ENCODE measurements at regions not wholly inside any gene's neighbourhood (a gene's known extent, or its start where the extent isn't known, plus 50 kb on each side); places are given as distances from the start of the nearest gene placed in this dataset.

DNA sequence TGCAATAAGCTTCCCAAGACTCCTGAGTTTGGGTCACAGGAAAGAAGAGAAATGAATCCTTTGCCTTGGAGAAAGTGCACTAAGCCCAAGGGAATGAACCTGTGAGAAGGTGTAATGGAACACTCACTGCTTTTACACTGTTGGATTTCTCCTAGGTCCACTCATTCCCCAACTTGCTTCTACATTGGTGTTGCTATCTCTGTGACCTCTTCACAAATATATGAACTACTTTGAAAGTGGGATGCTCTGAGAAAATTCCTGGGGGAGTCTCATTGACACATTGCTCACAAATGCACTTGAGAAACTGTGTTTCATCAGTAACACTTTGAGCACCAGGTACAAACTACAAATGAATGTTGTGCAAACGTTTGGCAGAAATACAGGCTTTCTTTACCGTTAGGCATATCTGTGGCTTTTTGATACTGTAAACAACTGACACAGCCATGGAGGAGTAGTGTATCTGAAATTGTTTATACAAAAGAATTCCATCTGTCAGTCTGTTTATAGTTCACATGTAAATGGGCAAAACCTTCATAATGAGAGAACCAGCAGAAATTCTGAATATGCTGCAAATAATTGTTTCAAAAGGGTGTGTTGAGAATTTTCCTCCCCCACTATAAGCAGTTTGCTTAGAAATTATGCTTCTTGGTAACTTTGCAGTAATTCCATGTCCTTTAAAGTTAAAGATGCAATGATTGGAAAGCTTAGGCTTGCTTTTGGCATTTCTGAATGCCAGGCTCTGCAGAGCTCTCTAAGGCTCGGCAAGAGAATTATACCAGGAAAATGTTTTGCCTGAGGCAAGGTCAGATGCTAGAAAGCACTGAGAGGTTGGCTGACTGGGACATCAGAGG, 348.5 kb upstream of the DDHD1 start:
- Histone ChIP-seq H3K23ac (ENCODE audit: insufficient read length) (no peak overlapping the region), H3K4me3 (ENCODE audit: extremely low read depth in 1 of 4, insufficient read depth in 2 of 4, low read depth in 3 of 4, low read length in 4 of 4) (no peak overlapping the region), H3K4me2 (ENCODE audit: insufficient read depth in 1 of 2, low read depth in 2 of 2, low read length in 2 of 2) (no peak overlapping the region), H3K4me1 (replicated peaks in 1 of 4; ENCODE audit: control insufficient read depth in 3 of 4, insufficient read depth in 4 of 4, low read length in 3 of 4) (no peaks in the 10 kb centered on the region), H4K20me1 (replicated peaks in 1 of 2; ENCODE audit: control insufficient read depth in 1 of 2, insufficient read depth in 2 of 2, low read length in 2 of 2) (no peaks in the 10 kb centered on the region), H3K18ac (ENCODE audit: extremely low read depth, low read length) (no peak overlapping the region), H3K9me3 (ENCODE audit: insufficient read depth in 2 of 2, low read depth in 1 of 2, low read length in 1 of 2) (peaks cover 6% of the 10 kb centered on the region in 2 experiments; a peak in 3 of 4 replicates), H3K27me3 (replicated peaks in 1 of 4; ENCODE audit: control insufficient read depth in 3 of 4, extremely low read depth in 1 of 4, insufficient read depth in 3 of 4, low read length in 3 of 4) (no peaks in the 10 kb centered on the region), H3K14ac (ENCODE audit: insufficient read length) (no peak overlapping the region), H3K36me3 (ENCODE audit: control insufficient read depth in 2 of 4, insufficient read depth in 4 of 4, low read length in 3 of 4) (no peaks in the 10 kb centered on the region; a peak in 1 of 8 replicates), H3K56ac (replicated peaks; ENCODE audit: insufficient read length, low read depth, low read length) (no peak overlapping the region), H2BK120ac (replicated peaks; ENCODE audit: low read depth, low read length) (no peak overlapping the region), H2AK5ac (ENCODE audit: low read depth, low read length) (no peak overlapping the region), H4K5ac (ENCODE audit: insufficient read length, low read depth, low read length) (no peak overlapping the region), H2BK12ac (ENCODE audit: low read depth, low read length) (no peak overlapping the region), H2BK5ac (ENCODE audit: low read depth, low read length) (no peak overlapping the region), H2BK20ac (ENCODE audit: low read length) (no peak overlapping the region), H4K91ac (replicated peaks; ENCODE audit: insufficient read length, low read length) (no peak overlapping the region), H4K8ac (ENCODE audit: extremely low read depth, insufficient read depth, low read length) (no peak overlapping the region), H3K79me1 (ENCODE audit: low read depth, low read length) (no peaks in the 10 kb centered on the region), H2BK15ac (ENCODE audit: low read length) (no peak overlapping the region), H3K79me2 (ENCODE audit: control insufficient read depth in 1 of 2, insufficient read depth in 2 of 2, low read length in 2 of 2) (no peaks in the 10 kb centered on the region), H3K23me2 (ENCODE audit: low read depth, low read length) (no peaks in the 10 kb centered on the region), H3K9ac (replicated peaks in 1 of 4; ENCODE audit: extremely low read depth in 1 of 4, low read depth in 3 of 4, low read length in 3 of 4) (no peak overlapping the region), H3K4ac (replicated peaks; ENCODE audit: insufficient read length, low read depth, low read length) (no peak overlapping the region), H3K27ac (ENCODE audit: low read depth, low read length) (no peak overlapping the region), H2AFZ (ENCODE audit: low read length) (no peak overlapping the region)
- DNase-seq (ENCODE audit: low read depth in 1 of 2, low spot score in 2 of 2): no peak
- WGBS, 2 experiments (ENCODE audit: extremely low coverage in 1 of 2, insufficient coverage in 1 of 2, insufficient read length in 1 of 2, insufficient replicate concordance in 2 of 2, low coverage in 1 of 2, low lambda C conversion rate in 2 of 2, missing lambda C conversion rate in 1 of 2): 89% methylated on average over 3 of the region's 3 CpGs; no CpG with 5 or more reads in 1 of the 2 experiments
- CTCF ChIA-PET (ENCODE audit: partially characterized antibody): interaction anchor here (0.6 kb wide), 1 partner anchor 20 kb away, joined by 3 read pairs; no protein-coding TSS in a partner anchor
- POLR2A ChIA-PET (ENCODE audit: partially characterized antibody): no interaction called here
- FAIRE-seq: no peak
- no peak for TF ChIP-seq CEBPB (IDR thresholded peaks at IDR 0.05; ENCODE audit: low read depth, low read length)
- no peak for TF ChIP-seq JUN (IDR thresholded peaks at IDR 0.05; ENCODE audit: low read depth, low read length)
- TF ChIP-seq TAF7 (optimal IDR thresholded peaks at IDR 0.05; ENCODE audit: borderline replicate concordance, low read depth, low read length): no peak
- TF ChIP-seq CBX5 (IDR thresholded peaks at IDR 0.05; ENCODE audit: low read depth, low read length): no peak
- TF ChIP-seq RNF2 (IDR thresholded peaks at IDR 0.05; ENCODE audit: borderline replicate concordance, low read depth, low read length, missing control alignments, poor library complexity, severe bottlenecking): no peak
- TF ChIP-seq, protein P1, sequence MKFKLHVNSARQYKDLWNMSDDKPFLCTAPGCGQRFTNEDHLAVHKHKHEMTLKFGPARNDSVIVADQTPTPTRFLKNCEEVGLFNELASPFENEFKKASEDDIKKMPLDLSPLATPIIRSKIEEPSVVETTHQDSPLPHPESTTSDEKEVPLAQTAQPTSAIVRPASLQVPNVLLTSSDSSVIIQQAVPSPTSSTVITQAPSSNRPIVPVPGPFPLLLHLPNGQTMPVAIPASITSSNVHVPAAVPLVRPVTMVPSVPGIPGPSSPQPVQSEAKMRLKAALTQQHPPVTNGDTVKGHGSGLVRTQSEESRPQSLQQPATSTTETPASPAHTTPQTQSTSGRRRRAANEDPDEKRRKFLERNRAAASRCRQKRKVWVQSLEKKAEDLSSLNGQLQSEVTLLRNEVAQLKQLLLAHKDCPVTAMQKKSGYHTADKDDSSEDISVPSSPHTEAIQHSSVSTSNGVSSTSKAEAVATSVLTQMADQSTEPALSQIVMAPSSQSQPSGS (IDR thresholded peaks at IDR 0.05; ENCODE audit: low read length): no peak
- TF ChIP-seq SRF (IDR thresholded peaks at IDR 0.05; ENCODE audit: low read depth, low read length): no peak
- TF ChIP-seq POLR2AphosphoS5 (IDR thresholded peaks at IDR 0.05; ENCODE audit: low read depth, low read length): no peak
- TF ChIP-seq EZH2 (IDR thresholded peaks at IDR 0.05; ENCODE audit: low read depth, low read length, severe bottlenecking): no peak
- TF ChIP-seq POU5F1 (IDR thresholded peaks at IDR 0.05; ENCODE audit: low read depth, low read length): no peak
- TF ChIP-seq TEAD4 (IDR thresholded peaks at IDR 0.05; ENCODE audit: low read depth, low read length): no peak

Data from H1 (cell line).